GM12865 (cell line): ENCODE measurements at regions not wholly inside any gene's neighbourhood (a gene's known extent, or its start where the extent isn't known, plus 50 kb on each side); places are given as distances from the start of the nearest gene placed in this dataset.

Experiments
- DNase-seq: peaks from one replicate; pipeline ENCODE4 v3.0.0; 2010; ENCODE audit warnings: low read depth
- H3K4me3 ChIP-seq: 2 replicates; pipeline ENCODE4 v1.5.1; 2011; ENCODE audit warnings: mild to moderate bottlenecking, low read depth, low read length, control low read depth
- CTCF ChIP-seq: IDR thresholded peaks from 2 replicates; pipeline ENCODE4 v1.5.1; 2011; ENCODE audit warnings: low read length, control low read depth, low read depth, inconsistent platforms; ENCODE audit not compliant: insufficient read depth; ENCODE audit errors: missing control alignments

GRCh38 chr6:8831366-8832152, 396.2 kb upstream of the SLC35B3 start:
- no peak for DNase-seq
- TF ChIP-seq CTCF = no peak
- no peak overlapping the region for H3K4me3 ChIP-seq

GRCh38 chr6:8830794-8831193, 395.4 kb upstream of the SLC35B3 start:
- no peak for TF ChIP-seq CTCF
- DNase-seq = no peak

GRCh38 chr6:8829796-8830195, 394.5 kb upstream of the SLC35B3 start:
- no peak for TF ChIP-seq CTCF
- no peak overlapping the region for H3K4me3 ChIP-seq
- no peak for DNase-seq

More at GRCh38 chr6:8830794-8831193, 395.4 kb upstream of the SLC35B3 start:
- no peak overlapping the region for H3K4me3 ChIP-seq

- DNase-seq = no peak
- no peak overlapping the region for H3K4me3 ChIP-seq
- no peak for TF ChIP-seq CTCF
These were observed 394.0 kb upstream of the SLC35B3 start for GRCh38 chr6:8829296-8829695.

GRCh38 chr6:8828376-8828775, 393.0 kb upstream of the SLC35B3 start:
- H3K4me3 ChIP-seq = no peak overlapping the region
- no peak for DNase-seq
- TF ChIP-seq CTCF = no peak

- no peak for TF ChIP-seq CTCF
- DNase-seq = no peak
- H3K4me3 ChIP-seq = no peak overlapping the region
These were observed 390.4 kb upstream of the SLC35B3 start for GRCh38 chr6:8825726-8826125.

GRCh38 chr6:8821981-8822381, 386.6 kb upstream of the SLC35B3 start:
- H3K4me3 ChIP-seq = no peak overlapping the region
- DNase-seq = no peak
- TF ChIP-seq CTCF = no peak
